H1 (cell line): ENCODE measurements at regions not wholly inside any gene's neighbourhood (a gene's known extent, or its start where the extent isn't known, plus 50 kb on each side); places are given as distances from the start of the nearest gene placed in this dataset.

Experiments used
- CTCF ChIA-PET: fragments of 300-600 bp; sonication (Branson Sonifier 250); formaldehyde crosslinking; loops from one replicate; lab custom pipeline; 2021; ENCODE audit not compliant: partially characterized antibody; lab: Charles Lee
- POLR2A ChIA-PET: fragments of 300-600 bp; sonication (Branson Sonifier 250); formaldehyde crosslinking; loops from one replicate; lab custom pipeline; 2021; ENCODE audit warnings: inconsistent platforms; ENCODE audit not compliant: partially characterized antibody; lab: Charles Lee
- DNase-seq, 2 experiments: peaks; one replicate each; pipeline versions ENCODE4 v3.0.0 to v3.0.0-alpha.2; 2010 to 2022; ENCODE audit warnings: low spot score in 2 of 2, low read depth in 1 of 2, mixed read lengths in 1 of 2
- FAIRE-seq: peaks from 2 replicates; lab custom pipeline; 2011; peaks lifted over from hg19 to GRCh38; lab: Jason Lieb, UNC
- H2AFZ ChIP-seq: 2 replicates; pipeline ENCODE4 v1.8.1; 2012; ENCODE audit warnings: low read length, inconsistent platforms
- H2AK5ac ChIP-seq: 2 replicates; pipeline ENCODE4 v1.6.1; 2013; ENCODE audit warnings: low read depth, low read length
- H2BK120ac ChIP-seq: replicated peaks from 2 replicates; pipeline ENCODE3; 2013; ENCODE audit warnings: low read depth, low read length, inconsistent platforms
- H2BK12ac ChIP-seq: 2 replicates; pipeline ENCODE4 v1.6.1; 2013; ENCODE audit warnings: low read depth, low read length
- H2BK15ac ChIP-seq: 2 replicates; pipeline ENCODE4 v1.6.1; 2013; ENCODE audit warnings: low read length
- H2BK20ac ChIP-seq: 2 replicates; pipeline ENCODE4 v1.6.1; 2013; ENCODE audit warnings: low read length
- H2BK5ac ChIP-seq: 2 replicates; pipeline ENCODE4 v1.6.1; 2013; ENCODE audit warnings: low read depth, low read length
- H3K14ac ChIP-seq: 2 replicates; pipeline ENCODE4 v1.6.1; 2013; ENCODE audit warnings: inconsistent platforms; ENCODE audit not compliant: insufficient read length
- H3K18ac ChIP-seq: 2 replicates; pipeline ENCODE4 v1.6.1; 2013; ENCODE audit warnings: low read length; ENCODE audit errors: extremely low read depth
- H3K23ac ChIP-seq: 2 replicates; pipeline ENCODE4 v1.6.1; 2013; ENCODE audit warnings: inconsistent platforms; ENCODE audit not compliant: insufficient read length
- H3K23me2 ChIP-seq: 2 replicates; pipeline ENCODE4 v1.6.1; 2013; ENCODE audit warnings: low read depth, low read length
- H3K27ac ChIP-seq: 2 replicates; pipeline ENCODE4 v1.6.1; 2011; ENCODE audit warnings: low read depth, low read length, inconsistent platforms
- H3K27me3 ChIP-seq, 4 experiments: replicated peaks in 1 of 4; 1 replicate in 1 of 4; 2 replicates in 3 of 4; pipeline versions ENCODE4 v1.6.1 to v1.8.1; 2011 to 2013; ENCODE audit warnings: low read length in 3 of 4, mild to moderate bottlenecking in 3 of 4, inconsistent platforms in 2 of 4, mixed read lengths in 2 of 4, moderate library complexity in 1 of 4; ENCODE audit not compliant: control insufficient read depth in 3 of 4, insufficient read depth in 3 of 4; ENCODE audit errors: extremely low read depth in 1 of 4
- H3K36me3 ChIP-seq, 4 experiments: 2 replicates each; pipeline versions ENCODE4 v1.6.1 to v1.8.1; 2011 to 2013; ENCODE audit warnings: mild to moderate bottlenecking in 4 of 4, low read length in 3 of 4, moderate library complexity in 2 of 4, control low read depth in 1 of 4, inconsistent platforms in 1 of 4; ENCODE audit not compliant: insufficient read depth in 4 of 4, control insufficient read depth in 2 of 4
- H3K4ac ChIP-seq: replicated peaks from 2 replicates; pipeline ENCODE3; 2013; ENCODE audit warnings: low read length, low read depth, mixed read lengths, inconsistent platforms; ENCODE audit not compliant: insufficient read length
- H3K4me1 ChIP-seq, 4 experiments: replicated peaks in 1 of 4; 1 replicate in 1 of 4; 2 replicates in 3 of 4; pipeline versions ENCODE4 v1.6.1 to v1.8.1; 2011 to 2013; ENCODE audit warnings: low read length in 3 of 4, inconsistent platforms in 2 of 4, mixed read lengths in 1 of 4; ENCODE audit not compliant: insufficient read depth in 4 of 4, control insufficient read depth in 3 of 4
- H3K4me2 ChIP-seq, 2 experiments: 2 replicates each; pipeline versions ENCODE4 v1.6.1 to v1.8.1; 2011 to 2013; ENCODE audit warnings: low read depth in 2 of 2, low read length in 2 of 2, control low read depth in 1 of 2, inconsistent platforms in 1 of 2, mild to moderate bottlenecking in 1 of 2; ENCODE audit not compliant: insufficient read depth in 1 of 2
- H3K4me3 ChIP-seq, 4 experiments: fragments of 200-600, 300-600 bp in 1 of 4; sonication (generic), shearing (Covaris generic), sonication (Bioruptor Twin) in 1 of 4; 2 replicates each; pipeline versions ENCODE4 v1.5.1 to v1.8.1; 2011 to 2016; ENCODE audit warnings: low read length in 4 of 4, low read depth in 3 of 4, control low read depth in 2 of 4, inconsistent platforms in 2 of 4, mild to moderate bottlenecking in 2 of 4, mixed read lengths in 1 of 4, moderate library complexity in 1 of 4; ENCODE audit not compliant: insufficient read depth in 2 of 4; ENCODE audit errors: extremely low read depth in 1 of 4
- H3K56ac ChIP-seq: replicated peaks from 2 replicates; pipeline ENCODE3; 2013; ENCODE audit warnings: low read depth, mild to moderate bottlenecking, mixed read lengths, low read length, inconsistent platforms; ENCODE audit not compliant: insufficient read length
- H3K79me1 ChIP-seq: 2 replicates; pipeline ENCODE4 v1.6.1; 2013; ENCODE audit warnings: low read depth, low read length, control low read depth
- H3K79me2 ChIP-seq, 2 experiments: 2 replicates each; pipeline versions ENCODE4 v1.6.1 to v1.8.1; 2012 to 2013; ENCODE audit warnings: low read length in 2 of 2, mild to moderate bottlenecking in 2 of 2, inconsistent platforms in 1 of 2; ENCODE audit not compliant: insufficient read depth in 2 of 2, control insufficient read depth in 1 of 2
- H3K9ac ChIP-seq, 4 experiments: replicated peaks in 1 of 4; 1 replicate in 1 of 4; 2 replicates in 3 of 4; pipeline versions ENCODE4 v1.6.1 to v1.8.1; 2011 to 2013; ENCODE audit warnings: low read depth in 3 of 4, low read length in 3 of 4, control low read depth in 2 of 4, mild to moderate bottlenecking in 2 of 4, moderate library complexity in 2 of 4, inconsistent platforms in 1 of 4; ENCODE audit errors: extremely low read depth in 1 of 4
- H3K9me3 ChIP-seq, 2 experiments: 2 replicates each; pipeline versions ENCODE4 v1.6.1 to v1.8.1; 2012 to 2013; ENCODE audit warnings: mild to moderate bottlenecking in 2 of 2, moderate library complexity in 2 of 2, control low read depth in 1 of 2, inconsistent platforms in 1 of 2, low read depth in 1 of 2, low read length in 1 of 2, mixed read lengths in 1 of 2; ENCODE audit not compliant: insufficient read depth in 2 of 2
- H4K20me1 ChIP-seq, 2 experiments: replicated peaks in 1 of 2; 2 replicates each; pipeline versions ENCODE3 to v1.8.1; 2011 to 2013; ENCODE audit warnings: inconsistent platforms in 2 of 2, low read length in 2 of 2, mild to moderate bottlenecking in 1 of 2; ENCODE audit not compliant: insufficient read depth in 2 of 2, control insufficient read depth in 1 of 2
- H4K5ac ChIP-seq: 2 replicates; pipeline ENCODE4 v1.6.1; 2013; ENCODE audit warnings: low read length, low read depth, mixed read lengths, inconsistent platforms; ENCODE audit not compliant: insufficient read length
- H4K8ac ChIP-seq: 2 replicates; pipeline ENCODE4 v1.8.0; 2013; ENCODE audit warnings: mild to moderate bottlenecking, moderate library complexity, low read length, inconsistent platforms; ENCODE audit not compliant: insufficient read depth; ENCODE audit errors: extremely low read depth
- H4K91ac ChIP-seq: replicated peaks from 2 replicates; pipeline ENCODE3; 2013; ENCODE audit warnings: low read length, mixed read lengths, inconsistent platforms; ENCODE audit not compliant: insufficient read length
- CREB1 ChIP-seq: IDR thresholded peaks from 2 replicates; pipeline ENCODE4 v1.6.1; 2012; ENCODE audit warnings: inconsistent platforms
- NANOG ChIP-seq: IDR thresholded peaks from 2 replicates; pipeline ENCODE4 v1.6.1; 2011; ENCODE audit warnings: low read length, low read depth, mild to moderate bottlenecking, inconsistent platforms; ENCODE audit not compliant: insufficient read depth, poor library complexity, severe bottlenecking
- PHF8 ChIP-seq: fragments of 200-600 bp; sonication (generic); conservative IDR thresholded peaks from 2 replicates; pipeline ENCODE4 v1.7.1; 2012; ENCODE audit warnings: low read depth, mild to moderate bottlenecking, inconsistent platforms, low read length, moderate library complexity
- POLR2A ChIP-seq, 2 experiments: IDR thresholded peaks; 1 replicate in 1 of 2; 2 replicates in 1 of 2; pipeline ENCODE4 v1.6.1; 2011; ENCODE audit warnings: low read depth in 2 of 2, low read length in 2 of 2, mild to moderate bottlenecking in 2 of 2; ENCODE audit errors: control extremely low read depth in 1 of 2
- POU5F1 ChIP-seq: IDR thresholded peaks from 2 replicates; pipeline ENCODE4 v1.6.1; 2011; ENCODE audit warnings: low read depth, mild to moderate bottlenecking, low read length, moderate library complexity
- SUZ12 ChIP-seq: fragments of 200-600 bp; sonication (generic); IDR thresholded peaks from 2 replicates; pipeline ENCODE4 v1.6.1; 2012; ENCODE audit warnings: mild to moderate bottlenecking, inconsistent platforms, low read length, moderate library complexity, mixed read lengths
- TBP ChIP-seq: IDR thresholded peaks from 2 replicates; pipeline ENCODE4 v1.6.1; 2011; ENCODE audit warnings: low read depth, low read length, improper control_type of control experiment
- TCF12 ChIP-seq: IDR thresholded peaks from 2 replicates; pipeline ENCODE4 v1.6.1; 2011; ENCODE audit warnings: low read depth, mild to moderate bottlenecking, low read length
- WGBS, 2 experiments: shearing (Covaris generic) in 1 of 2; methylation state at CpG; one replicate each; pipeline versions ENCODE4 v1.1.6 to v1.1.7; 2013 to 2015; ENCODE audit warnings: low lambda C conversion rate in 2 of 2, mixed read lengths in 2 of 2, inconsistent platforms in 1 of 2, low coverage in 1 of 2, missing lambda C conversion rate in 1 of 2; ENCODE audit not compliant: insufficient replicate concordance in 2 of 2, insufficient coverage in 1 of 2, insufficient read length in 1 of 2; ENCODE audit errors: extremely low coverage in 1 of 2, missing lambda C conversion rate in 1 of 2; 5-methylcytosine and 5-hydroxymethylcytosine counted together

DNA sequence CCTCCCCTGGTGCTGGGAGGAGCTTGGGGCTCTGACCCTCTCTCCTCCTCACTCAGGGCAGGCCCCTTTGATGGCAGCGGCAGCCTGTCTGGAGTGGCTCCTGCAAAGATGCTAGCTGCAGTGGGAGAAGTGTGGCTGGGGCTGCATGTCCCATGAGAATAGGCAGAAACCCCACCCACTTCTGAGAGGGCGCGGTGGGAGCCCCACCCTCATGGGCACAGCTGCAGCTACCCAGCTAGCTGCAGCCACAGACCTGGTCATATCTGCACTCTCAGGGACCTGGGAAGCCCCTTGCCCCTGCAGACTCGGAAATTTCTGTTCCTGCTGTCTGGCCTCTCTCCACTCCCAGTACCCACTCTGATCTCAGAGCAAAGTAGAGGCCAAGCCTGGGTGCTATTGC lies 72.2 kb upstream of the BRD7 start:
- Histone ChIP-seq H3K9me3 (peaks cover 0 to 10% of the 10 kb centered on the region in 2 experiments; a peak in 2 of 4 replicates), H3K23me2 (no peaks in the 10 kb centered on the region), H3K56ac (no peak overlapping the region), H3K4me3 (no peak overlapping the region), H2BK20ac (no peak overlapping the region), H2BK5ac (no peak overlapping the region), H3K4ac (no peak overlapping the region), H3K18ac (no peak overlapping the region), H3K27ac (no peak overlapping the region), H4K91ac (no peak overlapping the region), H3K9ac (no peak overlapping the region), H3K23ac (no peak overlapping the region), H4K20me1 (no peaks in the 10 kb centered on the region), H3K14ac (no peak overlapping the region)
- CTCF ChIA-PET: interaction anchor here (0.5 to 1.4 kb wide), 2 partner anchors 8 to 9 kb away, joined by 3 read pairs; no protein-coding TSS in a partner anchor
- no peak for FAIRE-seq
- TF ChIP-seq POLR2A (IDR thresholded peaks at IDR 0.05; ENCODE audit: control extremely low read depth in 1 of 2, low read depth in 2 of 2, low read length in 2 of 2): no peak
- no peak for TF ChIP-seq NANOG
- TF ChIP-seq CREB1: no peak
- TF ChIP-seq SUZ12: no peak
- TF ChIP-seq TBP: no peak
- TF ChIP-seq PHF8: no peak
- TF ChIP-seq POU5F1: no peak
- TF ChIP-seq TCF12: no peak
- TF ChIP-seq, all 59 proteins: peak for 0
- Histone ChIP-seq H2BK12ac (no peak overlapping the region), H2AK5ac (no peak overlapping the region), H4K5ac (no peak overlapping the region), H2BK15ac (no peak overlapping the region), H3K79me2 (no peaks in the 10 kb centered on the region), H3K4me1 (peaks cover 6 to 9% (median 7%) of the 10 kb centered on the region in 4 experiments; a peak in 6 of 7 replicates), H3K27me3 (peaks cover 0 to 3% (median under 1%) of the 10 kb centered on the region in 4 experiments; a peak in 1 of 7 replicates), H2BK120ac (no peak overlapping the region), H3K36me3 (no peaks in the 10 kb centered on the region; a peak in 1 of 8 replicates), H2AFZ (no peak overlapping the region), H4K8ac (no peak overlapping the region; the same call in 1 of the 2 replicates), H3K4me2 (no peak overlapping the region), H3K79me1 (peaks cover 2% of the 10 kb centered on the region; the same call in 1 of the 2 replicates)
- POLR2A ChIA-PET: no interaction called here
- 93% methylated on average over 4 of the region's 4 CpGs; no CpG with 5 or more reads in 1 of the 2 experiments for WGBS, 2 experiments
- DNase-seq: no peak
